AG10803 (cell line): ENCODE measurements at regions not wholly inside any gene's neighbourhood (a gene's known extent, or its start where the extent isn't known, plus 50 kb on each side); places are given as distances from the start of the nearest gene placed in this dataset.

Experiments
- DNase-seq: peaks from one replicate; pipeline ENCODE4 v3.0.0; 2010; ENCODE audit warnings: low read depth
- H3K4me3 ChIP-seq: 2 replicates; pipeline ENCODE4 v1.5.1; 2011; ENCODE audit warnings: mild to moderate bottlenecking, low read length, control low read depth
- TF ChIP-seq, protein P1 (sequence below): conservative IDR thresholded peaks from 2 replicates; pipeline ENCODE4 v1.5.1; 2011; ENCODE audit warnings: mild to moderate bottlenecking, low read length, control low read depth, inconsistent platforms

DNA sequence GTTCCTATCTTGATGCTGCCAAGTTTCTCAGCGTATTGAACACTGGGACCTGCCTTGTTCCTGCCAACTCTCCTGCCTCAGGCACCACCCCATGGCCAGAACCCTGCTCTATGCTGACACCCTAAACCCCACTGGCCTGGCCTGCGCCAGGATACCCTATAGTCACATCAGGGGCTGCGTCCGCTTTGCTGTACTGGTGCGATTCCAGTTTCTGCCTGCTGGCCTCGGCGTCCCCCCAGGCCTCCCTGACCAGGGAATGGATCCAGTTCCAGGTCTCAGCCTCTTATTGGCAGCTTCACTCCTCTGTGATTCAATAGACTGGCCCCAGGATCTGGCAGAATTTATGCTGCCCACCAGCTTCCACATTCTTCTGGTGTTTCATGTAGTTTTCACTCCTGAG is 55.0 kb downstream of the GPR6 start:
- TF ChIP-seq, protein P1, sequence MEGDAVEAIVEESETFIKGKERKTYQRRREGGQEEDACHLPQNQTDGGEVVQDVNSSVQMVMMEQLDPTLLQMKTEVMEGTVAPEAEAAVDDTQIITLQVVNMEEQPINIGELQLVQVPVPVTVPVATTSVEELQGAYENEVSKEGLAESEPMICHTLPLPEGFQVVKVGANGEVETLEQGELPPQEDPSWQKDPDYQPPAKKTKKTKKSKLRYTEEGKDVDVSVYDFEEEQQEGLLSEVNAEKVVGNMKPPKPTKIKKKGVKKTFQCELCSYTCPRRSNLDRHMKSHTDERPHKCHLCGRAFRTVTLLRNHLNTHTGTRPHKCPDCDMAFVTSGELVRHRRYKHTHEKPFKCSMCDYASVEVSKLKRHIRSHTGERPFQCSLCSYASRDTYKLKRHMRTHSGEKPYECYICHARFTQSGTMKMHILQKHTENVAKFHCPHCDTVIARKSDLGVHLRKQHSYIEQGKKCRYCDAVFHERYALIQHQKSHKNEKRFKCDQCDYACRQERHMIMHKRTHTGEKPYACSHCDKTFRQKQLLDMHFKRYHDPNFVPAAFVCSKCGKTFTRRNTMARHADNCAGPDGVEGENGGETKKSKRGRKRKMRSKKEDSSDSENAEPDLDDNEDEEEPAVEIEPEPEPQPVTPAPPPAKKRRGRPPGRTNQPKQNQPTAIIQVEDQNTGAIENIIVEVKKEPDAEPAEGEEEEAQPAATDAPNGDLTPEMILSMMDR, result no peak
- DNase-seq, result no peak
- no peak overlapping the region for H3K4me3 ChIP-seq

DNA sequence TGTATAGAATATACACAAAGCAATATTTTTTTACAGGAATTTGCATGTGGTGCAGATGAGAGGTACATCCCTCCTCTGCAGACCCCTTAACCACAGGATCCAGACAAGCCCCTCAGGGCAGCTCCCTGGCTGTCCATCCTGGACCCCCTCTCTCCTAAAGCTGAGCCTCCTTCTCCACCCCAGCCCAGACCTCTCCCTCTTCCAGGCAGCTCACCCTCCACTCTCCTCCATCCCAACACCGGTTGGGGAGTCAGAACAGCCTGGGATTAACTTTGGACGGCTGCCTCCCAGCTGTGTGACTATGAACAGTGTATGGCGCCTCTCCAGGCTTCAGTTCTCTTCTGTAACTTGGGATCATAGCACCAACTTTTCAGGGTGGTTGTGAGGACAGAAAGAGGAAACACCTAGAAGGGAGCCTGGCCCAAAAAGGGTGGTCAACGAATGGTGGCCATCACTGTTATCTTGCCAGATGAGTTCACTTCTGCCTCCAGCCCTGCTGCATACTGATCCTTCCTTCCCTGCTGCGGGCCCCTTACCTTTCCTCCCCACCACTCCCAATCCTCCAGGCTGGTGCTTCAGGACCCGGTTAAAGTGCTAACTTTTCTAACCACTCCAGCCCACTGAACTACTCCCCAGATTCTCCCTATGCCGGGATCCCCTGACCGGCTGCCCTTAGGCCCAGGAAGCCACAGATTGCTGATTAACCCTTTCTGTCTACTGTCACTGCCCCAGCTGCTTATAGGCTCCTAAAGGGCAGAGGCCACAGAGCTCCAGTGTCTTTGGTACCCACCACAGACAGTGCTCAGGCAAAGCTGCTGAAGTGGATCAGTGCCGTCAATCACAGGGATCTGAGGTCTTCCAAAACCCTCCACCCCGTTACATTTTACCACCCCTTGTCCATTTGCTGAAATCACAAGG is 55.9 kb downstream of the GPR6 start:
- no peak for DNase-seq
- H3K4me3 ChIP-seq, result no peak overlapping the region
- TF ChIP-seq, protein P1, result no peak

DNA sequence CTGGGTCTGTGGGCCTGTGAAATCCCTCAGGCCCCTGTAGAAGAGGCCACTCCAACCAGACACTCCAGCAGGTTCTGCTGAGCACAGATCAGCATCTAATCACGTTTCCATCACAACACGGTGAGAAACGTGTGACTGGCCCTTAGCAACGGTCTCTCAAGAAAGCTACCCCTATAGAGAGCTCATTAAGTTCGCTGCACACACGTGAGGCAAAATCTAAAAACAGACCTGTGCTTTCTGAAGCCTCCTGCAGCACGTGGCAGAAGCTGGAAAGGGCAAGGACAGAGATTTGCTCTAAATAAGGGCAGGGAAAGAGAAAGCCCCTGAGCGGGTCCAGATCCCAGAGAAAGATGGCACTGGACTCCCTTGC is 56.5 kb downstream of the GPR6 start:
- no peak overlapping the region for H3K4me3 ChIP-seq
- TF ChIP-seq, protein P1, result no peak

DNA sequence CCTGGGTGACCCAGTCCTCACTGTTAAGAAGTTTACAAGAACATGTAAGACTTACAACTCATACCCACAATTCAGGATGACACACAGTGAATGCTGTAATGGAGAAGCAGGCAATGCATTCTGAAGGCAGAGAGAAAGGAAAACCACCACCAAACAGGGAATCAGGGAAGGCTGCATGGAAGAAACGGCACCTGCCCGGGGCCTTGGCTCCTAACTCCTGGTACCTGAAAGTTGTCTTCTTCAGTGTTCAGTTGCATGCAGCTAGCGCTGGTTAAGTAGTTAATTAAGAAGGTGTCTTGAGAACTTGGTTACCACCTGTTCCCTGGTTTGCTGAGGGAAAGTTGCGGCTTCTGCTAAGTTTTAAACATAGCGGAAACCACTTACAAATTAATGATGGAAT is 57.2 kb downstream of the GPR6 start:
- no peak overlapping the region for H3K4me3 ChIP-seq
- DNase-seq, result no peak
- TF ChIP-seq, protein P1, result no peak

More for the DNA sequence above, 56.5 kb downstream of the GPR6 start:
- no peak for DNase-seq

DNA sequence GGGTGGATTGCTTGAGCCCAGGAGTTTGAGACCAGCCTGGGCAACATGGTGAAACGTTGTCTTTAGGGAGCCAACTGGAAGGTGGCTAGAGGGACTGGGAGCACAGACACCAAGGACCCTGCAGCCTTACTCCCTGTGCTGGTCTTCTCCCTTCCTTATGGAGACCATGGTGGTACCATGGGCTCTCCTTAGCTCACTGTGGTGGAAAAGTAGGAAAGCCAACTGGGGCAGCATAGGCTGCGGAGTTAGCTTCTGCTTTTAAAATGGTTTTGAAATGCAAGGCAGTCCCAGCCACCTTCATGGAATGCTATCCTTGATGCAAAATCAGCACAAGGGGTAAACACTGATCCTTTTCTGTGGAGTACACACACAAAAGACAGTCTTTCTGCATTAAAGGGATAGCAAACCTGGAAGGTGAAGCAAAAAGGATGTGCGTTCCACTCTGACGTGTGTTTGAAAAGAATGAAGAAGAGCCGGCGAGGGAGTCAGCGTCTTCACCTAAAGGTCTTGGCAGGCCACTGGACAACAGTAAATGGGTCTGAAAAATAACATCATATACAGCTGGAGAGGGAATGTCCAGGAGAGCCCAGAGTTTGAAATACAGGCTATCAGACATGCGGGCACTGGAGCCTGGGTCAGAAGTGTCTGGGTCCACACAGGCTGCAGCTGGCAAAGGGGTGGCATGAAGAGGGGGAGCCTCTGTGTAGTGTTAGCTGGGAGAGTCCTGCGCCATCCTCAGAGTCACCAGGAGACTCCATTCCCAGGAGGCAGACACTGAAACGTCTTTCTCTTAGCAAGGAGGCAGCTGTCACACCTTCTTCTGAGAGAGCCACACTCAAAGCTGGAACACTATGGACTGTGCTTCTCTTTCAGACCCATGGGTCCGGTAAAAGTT is 58.5 kb downstream of the GPR6 start:
- TF ChIP-seq, protein P1, result no peak
- DNase-seq, result no peak
- no peak overlapping the region for H3K4me3 ChIP-seq

DNA sequence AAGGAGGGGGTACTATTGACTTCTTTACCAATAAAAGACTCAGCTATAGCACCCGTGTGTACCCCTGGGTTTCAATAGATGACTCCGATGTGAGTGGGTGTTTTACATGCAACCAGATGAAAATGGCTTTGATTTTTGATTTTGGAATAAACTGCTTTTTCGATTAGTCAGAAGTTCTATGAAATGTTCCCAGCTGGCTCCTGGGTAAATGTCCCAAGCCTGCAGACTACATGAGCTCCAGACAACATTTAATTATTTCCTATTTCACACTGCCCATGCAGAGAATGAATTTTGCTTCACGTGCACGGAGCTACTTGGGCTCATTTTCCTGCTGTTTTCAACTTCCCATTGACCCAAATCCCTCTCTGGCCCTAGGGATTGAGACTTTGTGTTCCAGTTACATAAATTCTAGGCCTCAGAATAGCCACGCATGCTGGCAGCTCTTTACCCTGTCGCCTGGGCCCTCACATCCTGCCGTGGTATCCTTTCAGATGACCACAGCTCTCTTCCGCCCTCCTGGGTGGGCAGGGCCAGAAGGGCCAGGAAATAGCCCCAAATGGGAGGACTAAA is 59.7 kb downstream of the GPR6 start:
- no peak for DNase-seq
- H3K4me3 ChIP-seq, result no peak overlapping the region
- TF ChIP-seq, protein P1, result no peak
